CD4-positive, alpha-beta T cell treated with Interleukin-10 for 1 hour (primary cell): ENCODE measurements at regions not wholly inside any gene's neighbourhood (a gene's known extent, or its start where the extent isn't known, plus 50 kb on each side); places are given as distances from the start of the nearest gene placed in this dataset.

Experiments
- DNase-seq: peaks from one replicate; pipeline ENCODE4 v3.0.0-alpha.2; 2020

GRCh38 chr2:226011716-226012450 lies 612.4 kb downstream of the NYAP2 start:
- no peak for DNase-seq

DNA sequence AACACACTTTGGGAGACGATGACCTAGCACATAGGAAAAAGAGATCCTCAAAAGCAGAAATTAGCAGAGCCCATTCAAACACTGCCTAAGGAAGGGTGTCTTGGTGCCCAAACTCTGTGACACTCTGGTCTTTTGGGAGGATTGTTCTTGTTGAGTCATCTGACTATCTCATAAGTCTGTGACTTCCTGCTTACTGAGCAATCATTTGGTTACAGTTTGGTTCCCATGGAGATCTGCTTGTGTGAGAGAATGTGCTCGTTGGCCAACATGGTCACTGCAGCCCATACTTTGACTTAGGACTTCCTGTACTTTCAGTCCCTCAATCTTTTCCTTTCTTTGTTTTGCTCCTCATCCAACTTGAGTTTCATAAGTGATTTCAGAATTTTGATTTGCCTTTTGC lies 602.9 kb downstream of the NYAP2 start:
- DNase-seq, result peak; percentile 5

DNA sequence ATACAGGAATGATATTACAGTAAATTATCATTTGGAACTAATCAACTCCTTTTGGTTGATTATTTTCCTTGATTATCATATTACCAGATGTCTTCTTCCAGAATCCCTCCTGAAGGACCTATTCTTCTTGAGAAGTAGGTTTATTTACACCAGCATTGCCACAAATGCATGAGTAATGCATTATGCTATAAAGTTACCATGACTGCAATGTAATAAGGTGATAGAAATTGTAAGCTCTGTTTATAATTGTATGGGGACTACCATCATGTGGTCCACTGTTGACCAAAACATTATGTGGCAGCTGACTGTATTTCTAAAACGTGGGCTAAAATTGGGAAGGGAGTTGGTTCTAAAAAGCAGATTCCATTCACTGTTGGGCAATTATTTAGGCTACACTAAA lies 602.2 kb downstream of the NYAP2 start:
- DNase-seq, result no peak

GRCh38 chr2:225999692-226000091 lies 600.2 kb downstream of the NYAP2 start:
- no peak for DNase-seq

DNA sequence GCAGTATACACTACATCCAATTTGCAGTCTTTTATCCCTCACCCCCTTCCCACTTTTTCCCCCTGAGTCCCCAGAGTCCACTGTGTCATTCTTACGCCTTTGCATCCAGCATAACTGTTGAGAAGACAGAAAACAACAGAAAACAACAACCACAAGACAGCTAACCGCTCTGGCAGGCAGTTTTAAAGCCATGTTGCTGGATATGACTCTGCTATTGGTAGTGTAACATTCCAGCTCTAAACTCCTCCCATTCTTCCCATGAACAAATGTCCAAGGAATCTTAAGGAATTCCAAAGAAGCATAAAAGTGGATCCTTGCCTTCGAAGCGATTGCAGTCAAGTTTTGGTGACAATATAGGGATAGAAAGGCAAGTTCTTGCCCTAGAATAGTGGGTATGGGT lies 599.1 kb downstream of the NYAP2 start:
- DNase-seq, result no peak

GRCh38 chr2:225998116-225998515 lies 598.6 kb downstream of the NYAP2 start:
- no peak for DNase-seq

- DNase-seq, result no peak
Observed at GRCh38 chr2:225996462-225996828, 596.9 kb downstream of the NYAP2 start.

DNA sequence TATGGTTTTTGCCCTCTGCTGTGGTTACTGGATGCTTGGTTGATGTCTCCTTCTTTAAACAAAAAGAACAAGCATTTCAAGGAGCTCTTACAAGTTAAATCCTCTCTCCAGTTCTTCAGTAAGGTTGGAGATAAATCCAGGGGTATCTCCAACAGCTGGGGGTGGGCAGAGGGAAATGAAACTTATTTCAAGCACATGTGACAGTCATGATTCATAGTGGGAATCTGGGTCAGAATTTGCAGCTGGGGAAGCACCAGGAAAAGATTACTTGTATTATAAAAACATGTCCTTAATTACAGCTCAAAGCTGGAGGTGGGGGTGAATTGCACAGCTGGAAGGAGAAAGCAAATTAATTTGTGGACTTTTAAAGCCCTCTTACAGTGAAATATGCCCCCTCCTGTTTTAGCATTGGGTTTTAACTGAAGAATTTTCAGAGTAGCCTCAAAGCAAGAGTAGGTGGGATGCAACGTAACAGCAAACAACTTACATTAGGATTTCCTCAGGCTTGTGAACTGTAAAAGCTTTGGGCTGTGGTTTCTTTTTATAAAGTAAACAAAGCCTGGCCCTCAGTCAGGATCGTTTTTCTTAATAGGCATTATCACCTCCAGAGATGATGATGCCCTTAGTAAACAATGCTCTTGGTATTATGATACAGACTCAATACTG lies 596.4 kb downstream of the NYAP2 start:
- DNase-seq, result no peak

DNA sequence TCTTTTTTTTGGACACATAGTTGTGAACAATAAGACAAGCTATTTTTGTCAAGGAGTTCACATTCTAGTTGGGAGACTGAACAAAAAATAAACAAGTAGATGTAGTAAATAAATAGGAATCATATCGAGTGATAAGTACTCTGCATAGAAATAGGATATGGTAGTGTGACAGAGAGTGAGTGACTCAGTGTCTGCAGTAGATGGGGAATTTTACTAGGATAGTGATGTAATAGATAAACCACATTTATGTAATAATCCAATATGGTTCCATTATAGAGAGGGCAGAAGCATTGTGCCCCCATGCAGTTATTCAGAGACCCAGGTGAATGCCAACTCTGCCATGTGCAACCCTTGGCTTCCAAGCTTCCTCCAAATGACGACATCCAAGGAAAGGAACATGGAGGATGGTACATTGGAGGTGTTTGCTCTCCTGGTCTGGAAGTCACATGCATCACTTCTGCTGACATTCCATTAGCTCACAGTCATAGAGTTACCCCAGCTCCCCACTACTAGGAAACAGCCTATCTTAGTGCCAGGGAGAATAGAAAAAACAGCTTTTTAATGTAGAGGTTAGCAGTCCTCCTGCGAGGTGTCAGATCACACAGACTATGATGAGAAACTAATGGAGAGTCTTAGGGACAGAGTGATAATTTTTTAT lies 595.4 kb downstream of the NYAP2 start:
- no peak for DNase-seq

DNA sequence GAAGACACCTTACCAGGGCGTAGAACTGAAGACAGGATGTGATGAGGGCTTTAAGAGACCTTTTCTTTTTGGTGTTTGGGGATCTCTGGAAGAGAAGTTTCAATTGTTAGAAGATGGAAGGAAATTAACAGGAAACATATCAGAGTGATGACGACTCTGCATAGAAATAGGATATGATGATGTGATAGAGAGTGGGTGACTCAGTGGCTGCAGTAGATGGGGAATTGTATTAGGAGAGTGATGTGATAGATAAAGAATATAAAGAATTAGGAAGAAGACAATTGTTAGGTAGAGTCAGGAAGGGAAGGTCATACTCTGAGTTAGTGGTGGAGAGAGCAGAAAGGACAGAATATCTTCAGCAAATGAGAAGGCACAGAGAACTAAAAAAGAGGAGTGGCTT lies 593.9 kb downstream of the NYAP2 start:
- no peak for DNase-seq

DNA sequence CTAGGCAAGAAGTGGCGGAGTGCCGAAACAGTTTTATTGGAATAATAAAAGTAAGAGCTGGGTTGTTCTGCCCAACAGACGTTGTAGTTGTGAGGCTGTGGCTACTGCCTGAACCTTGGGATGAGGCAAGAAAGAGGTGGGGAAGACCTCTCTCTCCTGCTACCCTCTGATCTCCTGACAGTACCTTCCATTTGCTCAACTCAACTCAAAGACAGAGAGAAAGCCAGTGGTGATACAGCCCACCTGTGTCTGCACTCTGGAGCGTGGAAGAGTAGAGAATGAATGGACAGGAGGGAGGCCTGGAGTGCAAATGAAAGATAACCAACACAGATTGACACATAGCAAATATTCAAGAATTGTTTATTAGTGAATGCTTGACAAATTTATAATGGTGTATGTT lies 590.3 kb downstream of the NYAP2 start:
- DNase-seq, result no peak

GRCh38 chr2:225980372-225980771 lies 580.9 kb downstream of the NYAP2 start:
- DNase-seq, result no peak

GRCh38 chr2:225971433-225971832 lies 571.9 kb downstream of the NYAP2 start:
- DNase-seq, result no peak

DNA sequence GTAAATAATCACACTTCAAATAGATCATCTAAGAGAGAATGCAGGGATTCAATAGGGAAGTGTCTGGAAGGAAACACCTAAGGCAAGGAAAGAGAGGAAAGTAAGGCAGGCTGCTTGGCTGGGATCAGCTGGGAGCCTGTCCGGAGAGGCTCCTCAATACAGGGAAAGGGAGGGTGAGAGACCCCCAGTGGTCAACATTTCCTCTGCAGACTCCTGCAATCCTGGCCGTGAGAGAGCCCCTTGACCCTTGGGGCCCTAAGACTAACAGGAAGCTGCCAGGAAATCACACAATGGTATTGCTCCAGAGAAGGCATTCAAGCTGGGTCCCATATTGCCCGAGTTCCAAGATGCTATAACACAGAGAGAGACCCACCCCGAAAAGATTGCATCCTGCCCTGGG lies 549.4 kb downstream of the NYAP2 start:
- DNase-seq, result no peak

DNA sequence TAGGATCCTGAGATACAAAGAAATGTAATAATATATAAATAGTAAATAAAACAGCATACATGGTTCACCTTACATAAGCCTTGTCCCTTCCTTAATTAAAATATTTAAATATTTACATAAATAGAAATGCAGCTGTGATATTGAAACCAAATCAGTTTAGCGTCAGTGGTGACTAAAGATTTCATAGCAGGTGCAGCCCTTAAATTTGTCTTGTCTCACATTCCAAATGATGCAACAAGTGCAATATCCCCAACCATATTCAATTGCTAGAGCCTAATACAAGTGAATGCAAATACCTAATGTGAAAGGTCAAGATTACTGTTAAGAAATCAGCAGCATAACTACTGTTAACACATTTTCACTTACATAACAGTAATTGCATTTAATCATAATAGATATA lies 539.5 kb downstream of the NYAP2 start:
- DNase-seq, result no peak

DNA sequence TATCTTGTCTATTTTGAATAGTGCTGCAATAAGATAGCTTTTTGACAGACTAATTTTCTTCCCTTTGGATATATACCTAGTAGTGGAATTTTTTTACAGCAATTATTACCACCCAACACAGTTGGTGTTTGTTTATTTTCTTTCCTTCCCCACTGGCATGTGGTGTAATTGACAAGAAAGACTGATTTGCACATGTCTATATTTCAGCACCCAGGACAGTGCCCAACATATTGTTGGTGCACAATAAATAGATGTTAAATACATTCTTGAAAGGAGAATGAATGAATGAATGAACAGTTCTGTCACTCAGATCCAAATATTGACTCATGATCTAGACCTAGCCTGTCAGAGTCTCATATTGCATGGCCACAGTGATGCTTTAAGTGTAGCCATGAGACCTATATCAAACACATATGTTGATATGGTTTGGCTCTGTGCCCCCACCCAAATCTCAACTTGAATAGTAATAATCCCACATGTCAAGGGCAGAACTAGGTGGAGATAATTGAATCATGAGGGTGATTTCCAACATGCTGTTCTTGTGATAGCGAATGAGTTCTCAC lies 538.2 kb downstream of the NYAP2 start:
- no peak for DNase-seq

- no peak for DNase-seq
Observed at GRCh38 chr2:225932811-225933413, 533.4 kb downstream of the NYAP2 start.

DNA sequence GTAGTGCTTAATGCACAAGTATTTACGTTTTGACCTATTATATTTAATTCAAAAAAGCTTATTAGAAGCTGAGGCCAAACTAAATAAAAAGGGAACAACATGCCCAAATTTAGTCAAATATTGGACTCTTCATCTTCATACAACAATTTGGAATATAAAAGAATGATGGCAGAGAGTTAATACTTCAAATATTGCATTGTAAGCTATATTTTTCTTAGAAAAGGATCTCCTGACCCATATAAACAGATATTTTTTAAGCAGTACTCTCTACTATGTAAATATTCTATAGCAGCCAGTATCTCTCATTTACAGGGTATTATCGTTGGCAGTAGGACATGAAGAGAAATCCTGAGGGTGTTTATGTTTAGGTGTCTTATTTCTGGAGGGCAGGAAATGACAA lies 531.2 kb downstream of the NYAP2 start:
- no peak for DNase-seq

DNA sequence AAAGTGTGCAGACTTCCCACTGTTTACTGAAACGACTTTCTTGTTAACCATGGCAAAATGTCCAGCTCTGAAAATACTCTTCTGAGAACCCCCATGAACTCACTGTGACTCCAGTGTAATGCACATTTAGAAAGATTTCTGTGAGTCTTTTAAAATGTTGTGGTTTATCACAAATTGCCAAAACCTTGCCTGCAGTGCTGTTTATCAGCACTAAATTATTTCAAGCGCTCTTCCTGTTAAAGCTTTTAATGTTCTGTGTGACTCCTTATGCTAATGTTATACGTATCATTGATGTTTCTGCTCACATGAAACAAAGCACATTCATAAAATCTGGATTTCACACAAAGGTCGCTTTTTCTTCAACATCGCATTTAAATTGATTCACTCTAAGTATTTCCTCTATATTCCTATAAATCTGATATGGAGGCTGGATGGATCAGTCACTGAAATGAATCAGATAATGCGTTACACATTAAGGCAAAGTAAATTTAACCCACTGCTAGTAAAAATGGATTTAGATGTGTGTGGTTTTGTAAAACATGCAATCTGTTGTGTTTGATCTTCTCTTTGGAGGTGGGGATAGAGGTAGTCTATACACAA lies 521.2 kb downstream of the NYAP2 start:
- DNase-seq, result no peak

- no peak for DNase-seq
Observed at GRCh38 chr2:225916692-225917091, 517.2 kb downstream of the NYAP2 start.

GRCh38 chr2:225911019-225911418 lies 511.5 kb downstream of the NYAP2 start:
- no peak for DNase-seq

DNA sequence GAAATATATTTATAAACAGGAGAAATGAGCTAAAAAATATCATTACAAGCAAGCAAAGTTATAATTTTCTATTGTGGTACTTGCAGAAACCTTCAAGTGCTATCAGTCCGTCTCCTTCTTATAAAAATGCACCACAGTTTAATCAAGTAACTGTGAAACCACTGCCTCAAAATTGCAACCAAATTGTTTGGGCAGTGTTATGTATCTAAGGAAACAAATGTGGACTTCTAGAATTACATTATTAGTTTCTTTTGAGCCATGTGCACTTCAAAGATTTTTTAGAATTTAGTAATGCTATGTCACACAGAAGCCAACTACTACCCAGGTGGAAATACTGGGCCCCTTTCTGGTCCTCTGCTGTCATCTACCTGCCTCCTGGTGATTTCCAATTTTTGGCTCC lies 495.6 kb downstream of the NYAP2 start:
- DNase-seq, result no peak
